GM18520 (cell line): ENCODE measurements at regions not wholly inside any gene's neighbourhood (a gene's known extent, or its start where the extent isn't known, plus 50 kb on each side); places are given as distances from the start of the nearest gene placed in this dataset.
"Not testable (repeated sequence)": the region's sequence is repeated elsewhere in the genome, so short reads cannot be mapped to it uniquely, and the experiment has no call there.

ENCODE experiments used
- ATAC-seq: cut with Tn5 transposase; IDR thresholded peaks from one replicate; pipeline ENCODE4 v1.9.1; 2021; ENCODE audit not compliant: unreplicated experiment

GRCh38 chr2:122525336-122525735 lies 769.9 kb downstream of the TSN start:
- ATAC-seq: no peak

GRCh38 chr2:122528061-122528460 lies 772.6 kb downstream of the TSN start:
- no peak for ATAC-seq

GRCh38 chr2:122528958-122529705 lies 773.7 kb downstream of the TSN start:
- no peak for ATAC-seq

- peak; percentile 61 for ATAC-seq
Measured at GRCh38 chr2:122530814-122531213, 775.4 kb downstream of the TSN start.

GRCh38 chr2:122531290-122532071 lies 776.0 kb downstream of the TSN start:
- ATAC-seq: no peak

GRCh38 chr2:122532072-122532344 lies 776.6 kb downstream of the TSN start:
- ATAC-seq: no peak

- ATAC-seq: no peak
Measured at GRCh38 chr2:122532481-122532880, 777.0 kb downstream of the TSN start.

GRCh38 chr2:122535960-122536505 lies 780.6 kb downstream of the TSN start:
- ATAC-seq: no peak

- ATAC-seq: no peak
Measured at GRCh38 chr2:122539311-122539710, 783.9 kb downstream of the TSN start.

- no peak for ATAC-seq
Measured at GRCh38 chr2:122539920-122540319, 784.5 kb downstream of the TSN start.

GRCh38 chr2:122542236-122542635 lies 786.8 kb downstream of the TSN start:
- no peak for ATAC-seq

GRCh38 chr2:122542646-122543045 lies 787.2 kb downstream of the TSN start:
- no peak for ATAC-seq

- ATAC-seq: no peak
Measured at GRCh38 chr2:122543815-122544214, 788.4 kb downstream of the TSN start.

GRCh38 chr2:122545821-122546220 lies 790.4 kb downstream of the TSN start:
- ATAC-seq: no peak

GRCh38 chr2:122562775-122563174 lies 807.3 kb downstream of the TSN start:
- ATAC-seq: no peak

- no peak for ATAC-seq
Measured at GRCh38 chr2:122563781-122564180, 808.3 kb downstream of the TSN start.

- ATAC-seq: no peak
Measured at GRCh38 chr2:122564843-122565242, 809.4 kb downstream of the TSN start.

GRCh38 chr2:122565364-122565763 lies 809.9 kb downstream of the TSN start:
- ATAC-seq: no peak

GRCh38 chr2:122570641-122571040 lies 815.2 kb downstream of the TSN start:
- no peak for ATAC-seq

- not testable (repeated sequence) for ATAC-seq
Measured at GRCh38 chr2:122571471-122571870, 816.0 kb downstream of the TSN start.

GRCh38 chr2:122575076-122575475 lies 819.6 kb downstream of the TSN start:
- no peak for ATAC-seq

- no peak for ATAC-seq
Measured at GRCh38 chr2:122583159-122583917, 827.9 kb downstream of the TSN start.
